Epithelial cell of esophagus (primary cell): ENCODE measurements at regions not wholly inside any gene's neighbourhood (a gene's known extent, or its start where the extent isn't known, plus 50 kb on each side); places are given as distances from the start of the nearest gene placed in this dataset.

Experiments
- DNase-seq: peaks from one replicate; pipeline ENCODE4 v3.0.0; 2010; ENCODE audit warnings: low read depth
- H3K4me3 ChIP-seq: 2 replicates; pipeline ENCODE4 v1.5.1; 2011; ENCODE audit warnings: mild to moderate bottlenecking, low read length, control low read depth
- TF ChIP-seq, protein P1 (sequence below): IDR thresholded peaks from 2 replicates; pipeline ENCODE4 v1.5.1; 2011; ENCODE audit warnings: low read depth, mild to moderate bottlenecking, low read length, control low read depth, inconsistent platforms; ENCODE audit not compliant: insufficient read depth; ENCODE audit errors: missing control alignments

DNA sequence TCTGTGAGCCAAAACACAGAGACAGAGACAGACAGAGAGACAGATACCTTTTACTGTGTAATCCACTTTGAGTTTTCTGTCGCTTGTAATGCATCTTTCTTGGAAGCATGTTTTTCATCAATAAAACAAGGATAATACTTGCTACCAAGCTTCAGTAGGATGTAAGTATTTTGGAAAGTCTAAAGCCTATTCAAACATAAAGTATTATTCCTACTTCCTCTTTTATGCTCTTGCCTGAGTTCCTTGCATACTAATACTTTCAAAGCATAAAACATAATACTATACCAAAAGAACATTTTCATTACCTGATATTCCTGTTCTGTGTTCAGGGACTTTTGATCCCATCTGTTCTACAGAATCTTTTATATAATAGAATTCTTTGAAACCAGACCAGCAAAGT lies 64.5 kb upstream of the SLC30A5 start:
- H3K4me3 ChIP-seq, result no peak overlapping the region
- no peak for DNase-seq
- TF ChIP-seq, protein P1, sequence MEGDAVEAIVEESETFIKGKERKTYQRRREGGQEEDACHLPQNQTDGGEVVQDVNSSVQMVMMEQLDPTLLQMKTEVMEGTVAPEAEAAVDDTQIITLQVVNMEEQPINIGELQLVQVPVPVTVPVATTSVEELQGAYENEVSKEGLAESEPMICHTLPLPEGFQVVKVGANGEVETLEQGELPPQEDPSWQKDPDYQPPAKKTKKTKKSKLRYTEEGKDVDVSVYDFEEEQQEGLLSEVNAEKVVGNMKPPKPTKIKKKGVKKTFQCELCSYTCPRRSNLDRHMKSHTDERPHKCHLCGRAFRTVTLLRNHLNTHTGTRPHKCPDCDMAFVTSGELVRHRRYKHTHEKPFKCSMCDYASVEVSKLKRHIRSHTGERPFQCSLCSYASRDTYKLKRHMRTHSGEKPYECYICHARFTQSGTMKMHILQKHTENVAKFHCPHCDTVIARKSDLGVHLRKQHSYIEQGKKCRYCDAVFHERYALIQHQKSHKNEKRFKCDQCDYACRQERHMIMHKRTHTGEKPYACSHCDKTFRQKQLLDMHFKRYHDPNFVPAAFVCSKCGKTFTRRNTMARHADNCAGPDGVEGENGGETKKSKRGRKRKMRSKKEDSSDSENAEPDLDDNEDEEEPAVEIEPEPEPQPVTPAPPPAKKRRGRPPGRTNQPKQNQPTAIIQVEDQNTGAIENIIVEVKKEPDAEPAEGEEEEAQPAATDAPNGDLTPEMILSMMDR, result no peak

DNA sequence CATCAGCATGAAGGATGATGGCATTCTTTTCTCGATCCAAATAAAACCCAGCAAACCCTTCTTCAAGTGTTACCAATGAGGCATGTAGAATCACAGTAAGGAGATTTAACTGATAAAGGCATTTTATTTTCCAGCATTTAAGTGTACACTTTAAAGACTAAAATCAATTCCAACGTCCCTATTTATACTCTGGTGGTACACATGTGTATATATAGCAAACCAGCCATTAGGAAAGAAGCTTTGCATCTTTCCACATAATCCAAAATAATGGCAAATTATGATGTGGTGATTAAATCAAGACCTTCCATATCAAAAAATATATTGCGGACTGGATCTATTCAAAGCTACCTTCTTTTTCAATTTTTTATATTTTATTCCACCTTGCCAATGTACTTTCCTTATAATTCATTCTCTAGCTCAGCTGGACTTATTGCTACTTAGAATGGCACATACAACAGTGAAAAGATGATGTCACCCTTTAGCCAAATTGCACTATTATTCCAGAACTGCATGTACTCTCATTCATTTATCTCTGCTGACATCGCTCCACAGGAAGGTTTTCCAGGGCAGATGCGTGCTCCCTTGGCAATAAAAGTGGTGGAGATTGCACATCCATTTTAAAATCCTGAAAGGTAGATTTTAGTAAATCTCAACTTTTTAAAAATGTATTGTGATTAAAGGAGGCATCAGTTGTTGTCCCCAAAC lies 63.3 kb upstream of the SLC30A5 start:
- no peak for DNase-seq

DNA sequence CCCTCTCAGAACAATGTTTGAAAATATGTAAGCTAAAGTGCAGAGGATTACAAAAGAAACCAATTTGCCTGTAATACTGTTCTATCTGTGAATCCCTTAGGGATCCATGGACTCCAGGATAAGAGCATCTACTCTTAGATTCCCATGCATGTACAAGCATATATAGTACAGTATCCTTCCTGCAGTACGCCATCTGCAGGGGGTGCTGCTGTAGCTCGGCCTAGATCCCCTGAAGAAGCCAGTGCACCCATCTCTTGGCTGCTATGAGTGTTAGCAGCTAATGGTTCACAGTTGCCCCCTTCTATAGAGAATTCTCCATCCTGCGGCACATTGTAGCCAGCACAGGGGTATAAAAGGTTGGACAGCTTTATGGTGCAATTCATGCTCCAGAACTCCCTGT lies 61.8 kb upstream of the SLC30A5 start:
- no peak overlapping the region for H3K4me3 ChIP-seq
- TF ChIP-seq, protein P1, result no peak
- DNase-seq, result no peak

More for the DNA sequence above, 63.3 kb upstream of the SLC30A5 start:
- H3K4me3 ChIP-seq, result no peak overlapping the region
- TF ChIP-seq, protein P1, result no peak

DNA sequence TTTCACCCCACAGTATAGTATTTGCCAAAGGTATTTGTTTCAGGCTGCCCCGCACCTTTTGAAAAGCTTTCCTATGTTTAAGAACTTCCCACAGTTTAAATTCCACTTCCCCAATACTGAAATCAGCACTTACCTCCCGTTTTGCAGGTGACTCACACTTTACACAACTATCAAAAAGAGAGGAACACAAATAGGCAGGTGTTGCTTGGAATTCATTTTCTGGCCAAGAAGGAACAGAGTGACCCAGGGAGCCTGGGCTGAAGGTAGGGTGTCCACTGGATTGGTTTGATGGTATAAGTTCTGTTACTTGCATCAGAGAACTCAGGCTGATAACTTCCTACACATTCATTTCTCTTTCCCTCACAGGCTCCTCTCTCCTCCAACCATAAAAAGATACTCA lies 60.1 kb upstream of the SLC30A5 start:
- H3K4me3 ChIP-seq, result no peak overlapping the region
- peak; percentile 41 for DNase-seq
- TF ChIP-seq, protein P1, result no peak

DNA sequence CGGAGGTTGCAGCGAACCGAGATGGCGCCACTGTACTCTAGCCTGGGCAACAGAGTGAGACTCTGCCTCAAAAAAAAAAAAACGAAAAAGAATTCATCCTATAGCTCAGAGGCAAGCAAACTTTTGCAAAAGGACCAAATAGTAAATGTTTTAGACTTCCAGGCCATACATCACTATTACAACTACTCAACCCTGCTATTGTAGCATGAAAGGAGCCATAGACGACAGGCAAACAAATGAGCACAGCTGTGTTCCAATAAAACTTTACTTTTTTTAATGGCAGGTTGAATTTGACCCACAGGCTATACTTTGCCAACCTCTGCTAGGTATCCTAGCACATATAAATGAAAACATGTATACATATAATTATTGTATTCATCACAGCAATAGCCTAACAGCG lies 58.9 kb upstream of the SLC30A5 start:
- TF ChIP-seq, protein P1, result no peak
- H3K4me3 ChIP-seq, result no peak overlapping the region
- no peak for DNase-seq

DNA sequence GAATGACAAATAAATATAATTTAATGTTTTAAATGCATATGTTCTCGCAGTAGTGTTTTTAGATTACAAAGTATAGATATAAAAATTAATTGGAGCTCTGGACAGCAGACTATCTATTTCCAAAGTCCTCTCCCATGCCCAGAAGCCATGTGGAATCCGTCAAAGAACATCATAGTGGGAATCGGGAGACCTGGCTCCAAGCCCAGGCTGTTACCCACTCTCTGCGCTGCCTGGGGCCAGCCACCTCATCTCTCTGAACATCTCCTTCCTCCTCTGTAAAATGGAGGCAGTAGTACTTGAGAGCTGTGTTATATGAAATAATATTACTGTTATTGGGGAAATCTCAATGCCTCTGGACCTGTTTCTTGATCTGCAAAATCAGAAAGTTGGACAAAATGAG lies 58.1 kb upstream of the SLC30A5 start:
- TF ChIP-seq, protein P1, result no peak
- no peak overlapping the region for H3K4me3 ChIP-seq
- peak; percentile 67 for DNase-seq

DNA sequence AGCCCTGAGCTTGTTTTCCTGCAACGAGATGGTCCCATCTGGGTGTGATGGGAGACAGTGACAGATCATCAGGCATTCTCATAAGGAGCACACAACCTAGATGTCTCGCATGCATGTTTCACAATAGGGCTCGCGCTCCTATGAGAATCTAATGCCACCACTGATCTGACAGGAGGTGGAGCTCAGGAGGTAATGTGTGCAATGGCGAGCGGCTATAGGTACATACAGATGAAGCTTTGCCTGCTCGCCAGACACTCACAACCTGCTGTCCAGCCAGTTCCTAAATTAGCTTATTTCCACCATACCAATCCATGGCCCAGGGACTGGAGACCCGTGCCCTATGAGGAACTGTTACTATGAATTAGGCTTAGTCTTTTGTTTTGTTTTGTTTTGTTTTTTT lies 55.3 kb upstream of the SLC30A5 start:
- no peak overlapping the region for H3K4me3 ChIP-seq
- DNase-seq, result no peak
- TF ChIP-seq, protein P1, result no peak
